HG03175 (cell line): ENCODE measurements at regions not wholly inside any gene's neighbourhood (a gene's known extent, or its start where the extent isn't known, plus 50 kb on each side); places are given as distances from the start of the nearest gene placed in this dataset.

Source experiments
- ATAC-seq: cut with Tn5 transposase; IDR thresholded peaks from one replicate; pipeline ENCODE4 v1.9.1; 2021; ENCODE audit warnings: mild to moderate bottlenecking, moderate library complexity; ENCODE audit not compliant: unreplicated experiment

GRCh38 chr11:111444040-111444439, 65.0 kb upstream of the POU2AF1 start:
- no peak for ATAC-seq

DNA sequence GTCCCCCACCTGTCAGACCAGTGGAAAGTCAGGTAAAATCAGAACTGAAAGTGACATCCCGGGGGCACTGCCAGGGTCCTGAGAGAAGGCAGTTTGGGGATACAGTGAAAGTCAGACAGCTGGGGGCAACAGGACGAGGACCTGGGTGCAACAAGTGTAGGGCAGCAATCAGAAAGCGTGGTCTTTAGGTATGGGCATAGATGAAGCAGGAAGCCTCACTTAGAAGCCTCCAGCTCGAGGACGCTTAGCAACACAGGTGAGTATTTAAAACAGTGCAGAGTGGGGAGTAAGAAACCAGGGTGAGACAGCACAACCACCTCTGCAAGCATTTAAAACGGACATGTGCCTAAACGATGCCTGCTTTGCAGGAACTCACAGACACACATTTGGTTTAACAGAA, 64.6 kb upstream of the POU2AF1 start:
- ATAC-seq: no peak

DNA sequence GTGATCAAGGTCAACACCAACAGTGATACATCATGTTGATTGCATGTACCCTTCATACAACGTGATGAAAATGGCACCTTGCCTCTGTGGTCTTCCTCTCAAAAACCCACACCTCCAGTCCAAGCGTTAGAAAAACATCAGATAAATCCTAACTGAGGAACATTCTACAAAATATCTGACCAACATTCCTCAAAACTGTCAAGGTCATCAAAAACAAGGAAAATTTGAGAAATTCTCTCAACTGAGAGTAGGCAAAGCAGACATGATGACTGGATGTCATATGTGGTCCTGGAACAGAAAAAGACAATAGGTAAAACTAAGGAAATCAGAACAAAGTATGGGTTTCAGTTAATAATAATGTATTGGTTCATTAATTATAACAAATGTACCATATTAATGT, 64.0 kb upstream of the POU2AF1 start:
- no peak for ATAC-seq

- ATAC-seq: no peak
Measured at GRCh38 chr11:111441443-111441842, 62.4 kb upstream of the POU2AF1 start.

- ATAC-seq: no peak
Measured at GRCh38 chr11:111440416-111441205, 61.5 kb upstream of the POU2AF1 start.

DNA sequence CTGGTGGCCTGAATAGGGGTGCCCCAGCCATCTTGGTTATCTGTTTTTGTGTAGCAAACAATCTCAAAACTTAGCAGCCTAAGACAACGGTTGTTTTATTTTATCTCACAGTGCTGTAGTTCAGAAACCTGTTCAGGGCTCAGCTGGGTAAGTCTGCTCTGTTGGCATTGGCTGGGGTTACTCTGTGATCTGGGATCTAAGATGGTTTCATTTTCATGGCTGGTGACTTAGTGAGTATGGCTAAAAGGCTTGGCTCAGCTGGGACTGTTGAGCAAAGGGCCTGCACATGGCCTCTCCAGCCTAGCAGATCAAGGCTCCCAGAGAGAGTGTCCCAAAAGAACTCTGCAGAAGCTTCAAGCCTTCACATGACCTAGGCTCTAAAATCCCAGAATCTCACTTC, 60.8 kb upstream of the POU2AF1 start:
- no peak for ATAC-seq

GRCh38 chr11:111438846-111439520, 59.9 kb upstream of the POU2AF1 start:
- ATAC-seq: no peak

GRCh38 chr11:111438168-111438567, 59.1 kb upstream of the POU2AF1 start:
- no peak for ATAC-seq

- ATAC-seq: no peak
Measured at GRCh38 chr11:111435046-111435698, 56.1 kb upstream of the POU2AF1 start.

DNA sequence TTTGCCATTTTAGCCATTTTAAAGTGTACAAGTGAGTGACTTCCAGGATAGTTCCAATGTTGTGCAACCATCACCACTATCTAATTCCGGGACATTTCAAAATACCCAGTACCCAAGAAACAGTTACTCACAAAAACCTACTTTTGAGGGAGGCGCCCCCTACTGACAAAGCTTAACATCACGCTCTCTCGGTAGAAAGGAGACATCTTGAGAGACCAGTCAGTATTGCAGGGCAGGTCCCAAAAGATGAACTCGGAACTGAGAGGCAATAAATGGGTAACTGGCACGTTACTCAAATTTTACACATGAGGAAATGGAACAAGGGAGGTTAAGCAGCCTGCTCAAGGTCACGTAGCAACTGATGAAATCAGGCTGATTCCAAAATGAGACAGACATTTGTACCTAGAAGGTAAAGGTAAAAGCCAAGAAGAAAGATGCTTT, 50.0 kb upstream of the POU2AF1 start:
- peak; percentile 90 for ATAC-seq
